Naive thymus-derived CD8-positive, alpha-beta T cell (primary cell): ENCODE measurements at regions not wholly inside any gene's neighbourhood (a gene's known extent, or its start where the extent isn't known, plus 50 kb on each side); places are given as distances from the start of the nearest gene placed in this dataset.
"Not testable (repeated sequence)": the region's sequence is repeated elsewhere in the genome, so short reads cannot be mapped to it uniquely, and the experiment has no call there.

Experiments
- ATAC-seq, 2 donors: fragments of 150-1000 bp; cut with Tn5 transposase in 1 of 2; sonication (Bioruptor Pico), chemical (Tn5 transposase) in 1 of 2; 1 replicate in 1 of 2; 2 replicates in 1 of 2; pipeline ENCODE4 v1.10.0; 2021; ENCODE audit warnings: mild to moderate bottlenecking in 2 of 2, moderate library complexity in 2 of 2
- POLR2A ChIA-PET: fragments of 350-600 bp; sonication (Branson Sonifier 250); formaldehyde crosslinking; loops from one replicate; lab custom pipeline; 2021; ENCODE audit warnings: antibody characterized with exemption; lab: Charles Lee
- DNase-seq, 10 donors: peaks; one replicate each; pipeline versions ENCODE4 v3.0.0 to v3.0.0-alpha.2; 2020 to 2022
- H3K27ac Mint-ChIP-seq, 10 donors: one replicate each; pipeline ENCODE4 v1.8.0; 2020 to 2022; ENCODE audit warnings: mild to moderate bottlenecking in 10 of 10, mixed read lengths in 10 of 10, moderate library complexity in 4 of 10, inconsistent platforms in 1 of 10
- H3K27me3 Mint-ChIP-seq, 5 donors: one replicate each; pipeline ENCODE4 v1.8.0; 2021 to 2022; ENCODE audit warnings: mixed read lengths in 5 of 5
- H3K36me3 Mint-ChIP-seq, 3 donors: one replicate each; pipeline ENCODE4 v1.8.0; 2020 to 2022; ENCODE audit warnings: mixed read lengths in 3 of 3, mild to moderate bottlenecking in 2 of 3, inconsistent platforms in 1 of 3
- H3K4me1 Mint-ChIP-seq, 4 donors: one replicate each; pipeline ENCODE4 v1.8.0; 2021 to 2022; ENCODE audit warnings: mixed read lengths in 4 of 4
- H3K4me3 Mint-ChIP-seq, 10 donors: one replicate each; pipeline ENCODE4 v1.8.0; 2020 to 2022; ENCODE audit warnings: mild to moderate bottlenecking in 10 of 10, mixed read lengths in 10 of 10, moderate library complexity in 6 of 10, inconsistent platforms in 1 of 10
- H3K9me3 Mint-ChIP-seq, 9 donors: one replicate each; pipeline ENCODE4 v1.8.0; 2020 to 2022; ENCODE audit warnings: mixed read lengths in 9 of 9, mild to moderate bottlenecking in 3 of 9, inconsistent platforms in 1 of 9, moderate library complexity in 1 of 9

- H3K4me1 Mint-ChIP-seq: no peaks in the 10 kb centered on the region
- H3K27ac Mint-ChIP-seq: no peak overlapping the region
- POLR2A ChIA-PET: no interaction called here
- peaks cover 0 to 5% (median 0%) of the 10 kb centered on the region in 3 donors for H3K36me3 Mint-ChIP-seq
- ATAC-seq (no peak), DNase-seq (no peak)
- H3K27me3 Mint-ChIP-seq: no peaks in the 10 kb centered on the region
- no peak overlapping the region for H3K4me3 Mint-ChIP-seq
- H3K9me3 Mint-ChIP-seq: peaks cover 0 to 13% (median 0%) of the 10 kb centered on the region in 9 donors
These were observed 718.7 kb upstream of the ADGRB3 start for GRCh38 chr6:67916399-67916798.

GRCh38 chr6:67914419-67914818 is 720.7 kb upstream of the ADGRB3 start:
- no peak overlapping the region for H3K27ac Mint-ChIP-seq
- H3K36me3 Mint-ChIP-seq: peaks cover 0 to 5% (median 0%) of the 10 kb centered on the region in 3 donors
- DNase-seq (no peak), ATAC-seq (no peak)
- POLR2A ChIA-PET: no interaction called here
- H3K4me3 Mint-ChIP-seq: no peak overlapping the region
- peaks cover 0 to 14% (median 1%) of the 10 kb centered on the region in 9 donors for H3K9me3 Mint-ChIP-seq
- H3K27me3 Mint-ChIP-seq: no peaks in the 10 kb centered on the region
- no peaks in the 10 kb centered on the region for H3K4me1 Mint-ChIP-seq

GRCh38 chr6:67909354-67909753 is 725.7 kb upstream of the ADGRB3 start:
- Mint-ChIP-seq H3K36me3 (no peaks in the 10 kb centered on the region), H3K27me3 (no peaks in the 10 kb centered on the region), H3K27ac (no peak overlapping the region), H3K4me3 (no peak overlapping the region), H3K9me3 (peaks cover 0 to 14% (median 2%) of the 10 kb centered on the region in 9 donors), H3K4me1 (no peaks in the 10 kb centered on the region)
- no peak for ATAC-seq
- no peak for DNase-seq
- POLR2A ChIA-PET: no interaction called here

- no peak overlapping the region for H3K27ac Mint-ChIP-seq
- H3K4me1 Mint-ChIP-seq: no peaks in the 10 kb centered on the region
- H3K36me3 Mint-ChIP-seq: no peaks in the 10 kb centered on the region
- ATAC-seq (no peak), DNase-seq (no peak)
- no peaks in the 10 kb centered on the region for H3K27me3 Mint-ChIP-seq
- H3K9me3 Mint-ChIP-seq: peaks cover 0 to 18% (median 5%) of the 10 kb centered on the region in 9 donors
- H3K4me3 Mint-ChIP-seq: no peak overlapping the region
- POLR2A ChIA-PET: no interaction called here
These were observed 726.7 kb upstream of the ADGRB3 start for GRCh38 chr6:67908379-67908778.

- H3K4me1 Mint-ChIP-seq, H3K27me3 Mint-ChIP-seq, H3K4me3 Mint-ChIP-seq, ATAC-seq, POLR2A ChIA-PET, DNase-seq, H3K27ac Mint-ChIP-seq, H3K36me3 Mint-ChIP-seq: not testable (repeated sequence)
- H3K9me3 Mint-ChIP-seq: peaks cover 0 to 21% (median 9%) of the 10 kb centered on the region in 9 donors
These were observed 730.3 kb upstream of the ADGRB3 start for GRCh38 chr6:67904735-67905134.

GRCh38 chr6:67898875-67899274 is 736.2 kb upstream of the ADGRB3 start:
- DNase-seq (no peak), ATAC-seq (no peak)
- H3K4me1 Mint-ChIP-seq: no peaks in the 10 kb centered on the region
- H3K9me3 Mint-ChIP-seq: peaks cover 0 to 16% (median 6%) of the 10 kb centered on the region in 9 donors
- no peak overlapping the region for H3K27ac Mint-ChIP-seq
- no peaks in the 10 kb centered on the region for H3K27me3 Mint-ChIP-seq
- no peak overlapping the region for H3K4me3 Mint-ChIP-seq
- POLR2A ChIA-PET: no interaction called here
- no peaks in the 10 kb centered on the region for H3K36me3 Mint-ChIP-seq

GRCh38 chr6:67897998-67898607 is 737.0 kb upstream of the ADGRB3 start:
- Mint-ChIP-seq H3K9me3 (peaks cover 0 to 11% (median 5%) of the 10 kb centered on the region in 9 donors), H3K36me3 (no peaks in the 10 kb centered on the region), H3K27me3 (no peaks in the 10 kb centered on the region), H3K4me1 (no peaks in the 10 kb centered on the region), H3K27ac (no peak overlapping the region), H3K4me3 (no peak overlapping the region)
- POLR2A ChIA-PET: no interaction called here
- DNase-seq: no peak
- no peak for ATAC-seq

- H3K27ac Mint-ChIP-seq: no peak overlapping the region
- DNase-seq (no peak), ATAC-seq (no peak)
- no peaks in the 10 kb centered on the region for H3K4me1 Mint-ChIP-seq
- no peak overlapping the region for H3K4me3 Mint-ChIP-seq
- peaks cover 0 to 6% (median 2%) of the 10 kb centered on the region in 9 donors for H3K9me3 Mint-ChIP-seq
- no peaks in the 10 kb centered on the region for H3K36me3 Mint-ChIP-seq
- POLR2A ChIA-PET: no interaction called here
- no peaks in the 10 kb centered on the region for H3K27me3 Mint-ChIP-seq
These were observed 738.6 kb upstream of the ADGRB3 start for GRCh38 chr6:67896476-67896875.

- Mint-ChIP-seq H3K9me3 (peaks cover 0 to 20% (median 6%) of the 10 kb centered on the region in 9 donors), H3K4me3 (no peak overlapping the region), H3K27me3 (no peaks in the 10 kb centered on the region), H3K36me3 (no peaks in the 10 kb centered on the region), H3K4me1 (no peaks in the 10 kb centered on the region), H3K27ac (no peak overlapping the region)
- DNase-seq: no peak
- POLR2A ChIA-PET: no interaction called here
- ATAC-seq: no peak
These were observed 745.4 kb upstream of the ADGRB3 start for GRCh38 chr6:67889682-67889995.

- Mint-ChIP-seq H3K36me3 (no peaks in the 10 kb centered on the region), H3K9me3 (peaks cover 0 to 20% (median 6%) of the 10 kb centered on the region in 9 donors), H3K4me1 (no peaks in the 10 kb centered on the region), H3K27ac (no peak overlapping the region), H3K4me3 (no peak overlapping the region), H3K27me3 (no peaks in the 10 kb centered on the region)
- POLR2A ChIA-PET: no interaction called here
- no peak for DNase-seq
- ATAC-seq: no peak
These were observed 746.0 kb upstream of the ADGRB3 start for GRCh38 chr6:67888886-67889681.

GRCh38 chr6:67888546-67888885 is 746.6 kb upstream of the ADGRB3 start:
- Mint-ChIP-seq H3K36me3 (no peaks in the 10 kb centered on the region), H3K4me1 (no peaks in the 10 kb centered on the region), H3K27ac (no peak overlapping the region), H3K9me3 (peaks cover 0 to 20% (median 6%) of the 10 kb centered on the region in 9 donors), H3K27me3 (no peaks in the 10 kb centered on the region), H3K4me3 (no peak overlapping the region)
- no peak for ATAC-seq
- POLR2A ChIA-PET: no interaction called here
- DNase-seq: no peak

- ATAC-seq (no peak), DNase-seq (no peak)
- H3K9me3 Mint-ChIP-seq: peaks cover 0 to 20% (median 6%) of the 10 kb centered on the region in 9 donors
- no peaks in the 10 kb centered on the region for H3K4me1 Mint-ChIP-seq
- no peaks in the 10 kb centered on the region for H3K36me3 Mint-ChIP-seq
- no peak overlapping the region for H3K27ac Mint-ChIP-seq
- POLR2A ChIA-PET: no interaction called here
- H3K27me3 Mint-ChIP-seq: no peaks in the 10 kb centered on the region
- no peak overlapping the region for H3K4me3 Mint-ChIP-seq
These were observed 747.1 kb upstream of the ADGRB3 start for GRCh38 chr6:67887747-67888545.

GRCh38 chr6:67887419-67887746 is 747.7 kb upstream of the ADGRB3 start:
- Mint-ChIP-seq H3K27ac (no peak overlapping the region), H3K36me3 (no peaks in the 10 kb centered on the region), H3K4me1 (no peaks in the 10 kb centered on the region), H3K4me3 (no peak overlapping the region), H3K9me3 (peaks cover 0 to 19% (median 6%) of the 10 kb centered on the region in 9 donors), H3K27me3 (no peaks in the 10 kb centered on the region)
- DNase-seq (no peak), ATAC-seq (no peak)
- POLR2A ChIA-PET: no interaction called here
